GM23248 (cell line): ENCODE measurements at regions not wholly inside any gene's neighbourhood (a gene's known extent, or its start where the extent isn't known, plus 50 kb on each side); places are given as distances from the start of the nearest gene placed in this dataset.

Source experiments
- DNase-seq: peaks from one replicate; pipeline ENCODE4 v3.0.0-alpha.2; 2015
- H2AFZ ChIP-seq: fragments of 200-600 bp; sonication (generic); 2 replicates; pipeline ENCODE4 v1.6.1; 2016; ENCODE audit warnings: antibody characterized with exemption
- H3F3A ChIP-seq: fragments of 200-600 bp; sonication (generic); 2 replicates; pipeline ENCODE4 v1.6.1; 2016; ENCODE audit warnings: mild to moderate bottlenecking, antibody characterized with exemption, mixed run types; ENCODE audit not compliant: insufficient read depth
- H3K27ac ChIP-seq: fragments of 200-600 bp; sonication (generic); 2 replicates; pipeline ENCODE4 v1.5.1; 2016; ENCODE audit warnings: mild to moderate bottlenecking
- H3K27me3 ChIP-seq: fragments of 200-600 bp; sonication (generic); replicated peaks from 2 replicates; pipeline ENCODE4 v1.6.1; 2016; ENCODE audit warnings: mild to moderate bottlenecking; ENCODE audit not compliant: insufficient read depth
- H3K36me3 ChIP-seq: fragments of 200-600 bp; sonication (generic); 2 replicates; pipeline ENCODE4 v1.6.1; 2016; ENCODE audit warnings: low read depth, mild to moderate bottlenecking
- H3K4me1 ChIP-seq: fragments of 200-600 bp; sonication (generic); 2 replicates; pipeline ENCODE4 v1.6.1; 2016; ENCODE audit warnings: mild to moderate bottlenecking; ENCODE audit not compliant: insufficient read depth
- H3K4me2 ChIP-seq: fragments of 200-600 bp; sonication (generic); one replicate; pipeline ENCODE4 v1.6.1; 2016; ENCODE audit warnings: mild to moderate bottlenecking; ENCODE audit not compliant: unreplicated experiment
- H3K4me3 ChIP-seq: fragments of 200-600 bp; sonication (generic); 2 replicates; pipeline ENCODE4 v1.5.1; 2016; ENCODE audit warnings: mild to moderate bottlenecking
- H3K79me2 ChIP-seq: fragments of 200-600 bp; sonication (generic); 2 replicates; pipeline ENCODE4 v1.6.1; 2016; ENCODE audit warnings: mild to moderate bottlenecking; ENCODE audit not compliant: insufficient read depth
- H3K9ac ChIP-seq: fragments of 200-600 bp; sonication (generic); 2 replicates; pipeline ENCODE4 v1.6.1; 2016; ENCODE audit warnings: mild to moderate bottlenecking
- H3K9me2 ChIP-seq: fragments of 200-600 bp; sonication (generic); 2 replicates; pipeline ENCODE4 v1.6.1; 2016; ENCODE audit warnings: mixed run types, mild to moderate bottlenecking, moderate library complexity; ENCODE audit not compliant: insufficient read depth
- H3K9me3 ChIP-seq: fragments of 200-600 bp; sonication (generic); one replicate; pipeline ENCODE4 v1.6.1; 2017; ENCODE audit warnings: low read depth
- H4K20me1 ChIP-seq: fragments of 200-600 bp; sonication (generic); 2 replicates; pipeline ENCODE4 v1.6.0; 2016; ENCODE audit not compliant: insufficient read depth
- EZH2 ChIP-seq: fragments of 200-600 bp; sonication (generic); IDR thresholded peaks from 2 replicates; pipeline ENCODE4 v1.6.1; 2018; ENCODE audit warnings: antibody characterized with exemption, mild to moderate bottlenecking; ENCODE audit not compliant: insufficient read depth, poor library complexity, severe bottlenecking
- EZH2phosphoT487 ChIP-seq: fragments of 200-600 bp; sonication (generic); IDR thresholded peaks from 2 replicates; pipeline ENCODE4 v1.6.1; 2018; ENCODE audit warnings: antibody characterized with exemption, moderate library complexity, mild to moderate bottlenecking, low read depth; ENCODE audit not compliant: insufficient read depth
- WGBS, 2 experiments: methylation state at CpG; one replicate each; pipeline ENCODE4 v1.1.6; 2015 to 2017; ENCODE audit warnings: low lambda C conversion rate in 2 of 2, low coverage in 1 of 2; ENCODE audit errors: missing lambda C conversion rate in 2 of 2; 5-methylcytosine and 5-hydroxymethylcytosine counted together
- in situ Hi-C: fragments of 300-500 bp; cut with MboI; formaldehyde crosslinking; loops from 2 replicates; pipeline ENCODE4 v1.15.0; 2020

GRCh38 chr9:101966691-101967090 is 228.2 kb upstream of the GRIN3A start:
- no peaks in the 10 kb centered on the region for H3K9me3 ChIP-seq
- 0% methylated on average over 1 of the region's 1 CpG for WGBS, 2 experiments

GRCh38 chr9:101957705-101958104 is 219.3 kb upstream of the GRIN3A start:
- H2AFZ ChIP-seq: no peak overlapping the region
- no peaks in the 10 kb centered on the region for H3K9me3 ChIP-seq
- 20 to 36% methylated on average over 2 of the region's 2 CpGs for WGBS, 2 experiments

More at GRCh38 chr9:101966691-101967090, 228.2 kb upstream of the GRIN3A start:
- in situ Hi-C loops: no loop called here
- H3K27ac ChIP-seq: no peak overlapping the region
- no peak overlapping the region for H3K4me3 ChIP-seq
- H3K36me3 ChIP-seq: no peaks in the 10 kb centered on the region
- no peaks in the 10 kb centered on the region for H3K27me3 ChIP-seq
- H3K4me2 ChIP-seq: no peak overlapping the region
- no peaks in the 10 kb centered on the region for H4K20me1 ChIP-seq
- H3K9me2 ChIP-seq: no peaks in the 10 kb centered on the region
- no peaks in the 10 kb centered on the region for H3K4me1 ChIP-seq
- H3K79me2 ChIP-seq: no peaks in the 10 kb centered on the region
- no peak overlapping the region for H3K9ac ChIP-seq
- no peak overlapping the region for H2AFZ ChIP-seq
- DNase-seq: no peak
- no peaks in the 10 kb centered on the region for H3F3A ChIP-seq
- no peak for TF ChIP-seq EZH2phosphoT487
- TF ChIP-seq EZH2: no peak

GRCh38 chr9:101951598-101951997 is 213.2 kb upstream of the GRIN3A start:
- no peaks in the 10 kb centered on the region for H3K79me2 ChIP-seq
- in situ Hi-C loops: no loop called here

More at GRCh38 chr9:101957705-101958104, 219.3 kb upstream of the GRIN3A start:
- H3K4me1 ChIP-seq: no peaks in the 10 kb centered on the region
- no peak for TF ChIP-seq EZH2
- TF ChIP-seq EZH2phosphoT487: no peak
- DNase-seq: no peak
- no peak overlapping the region for H3K9ac ChIP-seq
- in situ Hi-C loops: no loop called here
- H3K4me3 ChIP-seq: no peak overlapping the region
- no peaks in the 10 kb centered on the region for H4K20me1 ChIP-seq
- H3K9me2 ChIP-seq: no peaks in the 10 kb centered on the region
- no peak overlapping the region for H3K27ac ChIP-seq
- no peaks in the 10 kb centered on the region for H3K79me2 ChIP-seq
- H3K4me2 ChIP-seq: no peak overlapping the region
- H3K36me3 ChIP-seq: no peaks in the 10 kb centered on the region
- no peaks in the 10 kb centered on the region for H3K27me3 ChIP-seq
- H3F3A ChIP-seq: no peaks in the 10 kb centered on the region

GRCh38 chr9:101931756-101932155 is 193.3 kb upstream of the GRIN3A start:
- DNase-seq: no peak
- Histone ChIP-seq H3K36me3 (no peaks in the 10 kb centered on the region), H3F3A (no peaks in the 10 kb centered on the region), H3K4me3 (no peak overlapping the region), H3K27me3 (no peaks in the 10 kb centered on the region), H4K20me1 (no peaks in the 10 kb centered on the region; the same call in 1 of the 2 replicates), H3K4me2 (no peak overlapping the region), H3K9ac (no peak overlapping the region), H2AFZ (no peak overlapping the region), H3K27ac (no peak overlapping the region), H3K79me2 (no peaks in the 10 kb centered on the region), H3K9me2 (no peaks in the 10 kb centered on the region), H3K4me1 (no peaks in the 10 kb centered on the region), H3K9me3 (no peaks in the 10 kb centered on the region)
- TF ChIP-seq EZH2phosphoT487 (no peak), EZH2 (no peak)
- WGBS, 2 experiments: 0 to 2% methylated on average over 2 of the region's 2 CpGs
- in situ Hi-C loops: no loop called here

More at GRCh38 chr9:101951598-101951997, 213.2 kb upstream of the GRIN3A start:
- no peak overlapping the region for H3K4me3 ChIP-seq
- TF ChIP-seq EZH2phosphoT487 (no peak), EZH2 (no peak)
- no peaks in the 10 kb centered on the region for H3K9me3 ChIP-seq
- 5 to 6% methylated on average over 1 of the region's 1 CpG for WGBS, 2 experiments
- H3K9ac ChIP-seq: no peak overlapping the region
- no peaks in the 10 kb centered on the region for H3K36me3 ChIP-seq
- H4K20me1 ChIP-seq: no peaks in the 10 kb centered on the region
- no peaks in the 10 kb centered on the region for H3K27me3 ChIP-seq
- no peaks in the 10 kb centered on the region for H3K9me2 ChIP-seq
- DNase-seq: no peak
- no peak overlapping the region for H3K27ac ChIP-seq
- no peak overlapping the region for H3K4me2 ChIP-seq
- H3K4me1 ChIP-seq: no peaks in the 10 kb centered on the region
- H2AFZ ChIP-seq: no peak overlapping the region
- no peaks in the 10 kb centered on the region for H3F3A ChIP-seq

DNA sequence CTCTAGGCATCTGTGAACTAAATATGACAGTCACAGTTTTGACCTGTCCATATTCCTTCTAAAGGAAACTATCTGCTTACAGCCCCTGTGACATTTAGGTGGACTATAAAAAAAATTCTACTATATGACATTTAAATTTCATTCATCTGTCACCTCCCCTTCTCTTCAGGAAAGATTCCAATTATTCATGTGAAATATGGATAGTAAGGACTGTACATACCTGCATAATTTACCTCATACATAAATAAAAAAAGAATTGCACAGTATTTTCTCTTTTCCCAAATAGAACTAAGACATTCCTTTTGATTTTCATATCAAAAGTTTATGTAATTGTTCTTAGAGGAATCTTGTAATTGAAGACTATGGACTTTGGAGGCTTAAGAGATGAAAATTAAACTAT is 192.3 kb upstream of the GRIN3A start:
- TF ChIP-seq EZH2phosphoT487: no peak
- TF ChIP-seq EZH2: no peak

More for the DNA sequence above, 192.3 kb upstream of the GRIN3A start:
- Histone ChIP-seq H3K4me3 (no peak overlapping the region), H3K9me2 (no peaks in the 10 kb centered on the region), H3K27me3 (no peaks in the 10 kb centered on the region), H3K27ac (no peak overlapping the region), H4K20me1 (no peaks in the 10 kb centered on the region; the same call in 1 of the 2 replicates), H3K36me3 (no peaks in the 10 kb centered on the region), H3K9ac (no peak overlapping the region), H2AFZ (no peak overlapping the region), H3K79me2 (no peaks in the 10 kb centered on the region), H3K4me1 (no peaks in the 10 kb centered on the region), H3K9me3 (no peaks in the 10 kb centered on the region), H3F3A (no peaks in the 10 kb centered on the region), H3K4me2 (no peak overlapping the region)
- no peak for DNase-seq
- in situ Hi-C loops: no loop called here
